SK-N-SH (cell line): ENCODE measurements at regions not wholly inside any gene's neighbourhood (a gene's known extent, or its start where the extent isn't known, plus 50 kb on each side); places are given as distances from the start of the nearest gene placed in this dataset.

ENCODE experiments used
- CTCF ChIA-PET: fragments of 300-600, 350-600 bp; formaldehyde crosslinking; extraction: SDS; loops from one replicate; lab custom pipeline; 2021; lab: Yijun Ruan, JAX
- POLR2A ChIA-PET: fragments of 350-600 bp; sonication (Branson Sonifier 250); formaldehyde crosslinking; extraction: SDS; loops from one replicate; lab custom pipeline; 2020; ENCODE audit warnings: antibody characterized with exemption, inconsistent platforms; lab: Yijun Ruan, JAX
- DNase-seq: peaks from one replicate; pipeline ENCODE4 v3.0.0; 2012
- H2AFZ ChIP-seq: fragments of 200-600 bp; sonication (generic); 2 replicates; pipeline ENCODE4 v1.8.1; 2016; ENCODE audit warnings: antibody characterized with exemption, mild to moderate bottlenecking, low read depth
- H3F3A ChIP-seq: fragments of 200-600 bp; sonication (generic); replicated peaks from 2 replicates; pipeline ENCODE3; 2016; ENCODE audit warnings: antibody characterized with exemption, mild to moderate bottlenecking; ENCODE audit not compliant: insufficient read depth
- H3K27ac ChIP-seq, 2 experiments: fragments of 200-500 bp in 1 of 2; fragments of 200-600 bp in 1 of 2; sonication (Bioruptor generic) in 1 of 2; sonication (generic), shearing (Covaris generic) in 1 of 2; 2 replicates each; pipeline versions ENCODE4 v1.5.1 to v1.6.1; 2014 to 2016; ENCODE audit warnings: low read depth in 2 of 2, inconsistent platforms in 1 of 2, low read length in 1 of 2, mild to moderate bottlenecking in 1 of 2, mixed read lengths in 1 of 2
- H3K27me3 ChIP-seq: fragments of 200-600 bp; sonication (generic), shearing (Covaris generic); 2 replicates; pipeline ENCODE4 v1.6.1; 2016; ENCODE audit warnings: mixed run types; ENCODE audit not compliant: insufficient read depth
- H3K36me3 ChIP-seq, 2 experiments: fragments of 200-500 bp in 1 of 2; fragments of 200-600 bp in 1 of 2; sonication (Bioruptor generic) in 1 of 2; sonication (generic) in 1 of 2; replicated peaks in 1 of 2; 2 replicates each; pipeline versions ENCODE3 to v1.5.1; 2014 to 2016; ENCODE audit warnings: low read length in 1 of 2, mild to moderate bottlenecking in 1 of 2; ENCODE audit not compliant: insufficient read depth in 2 of 2, control insufficient read depth in 1 of 2
- H3K4me1 ChIP-seq, 2 experiments: fragments of 200-500 bp in 1 of 2; fragments of 200-600 bp in 1 of 2; sonication (Bioruptor generic) in 1 of 2; sonication (generic), shearing (Covaris generic) in 1 of 2; 2 replicates each; pipeline versions ENCODE4 v1.5.1 to v1.6.1; 2014 to 2016; ENCODE audit warnings: low read depth in 1 of 2, low read length in 1 of 2, mixed run types in 1 of 2; ENCODE audit not compliant: insufficient read depth in 2 of 2, control insufficient read depth in 1 of 2
- H3K4me2 ChIP-seq: fragments of 200-600 bp; sonication (generic), shearing (Covaris generic); 2 replicates; pipeline ENCODE4 v1.6.1; 2017; ENCODE audit warnings: mixed run types
- H3K4me3 ChIP-seq, 2 experiments: fragments of 200-500 bp in 1 of 2; fragments of 200-600 bp in 1 of 2; sonication (Bioruptor generic) in 1 of 2; sonication (generic), shearing (Covaris generic) in 1 of 2; 2 replicates each; pipeline versions ENCODE4 v1.5.1 to v1.8.1; 2014 to 2016; ENCODE audit warnings: low read depth in 2 of 2, inconsistent platforms in 1 of 2, low read length in 1 of 2, mild to moderate bottlenecking in 1 of 2, mixed read lengths in 1 of 2, moderate library complexity in 1 of 2
- H3K79me2 ChIP-seq: fragments of 200-600 bp; sonication (generic); 2 replicates; pipeline ENCODE4 v1.8.1; 2017; ENCODE audit warnings: mild to moderate bottlenecking; ENCODE audit not compliant: insufficient read depth
- H3K9ac ChIP-seq: fragments of 200-600 bp; sonication (generic); 2 replicates; pipeline ENCODE4 v1.6.1; 2017; ENCODE audit warnings: mixed run types
- H3K9me2 ChIP-seq: fragments of 200-600 bp; sonication (generic); 2 replicates; pipeline ENCODE4 v1.6.1; 2017; ENCODE audit warnings: mixed run types
- H3K9me3 ChIP-seq: fragments of 200-600 bp; sonication (generic); 2 replicates; pipeline ENCODE4 v1.6.1; 2017; ENCODE audit warnings: mixed run types, mild to moderate bottlenecking, moderate library complexity
- H4K20me1 ChIP-seq: fragments of 200-600 bp; sonication (generic); 2 replicates; pipeline ENCODE4 v1.6.1; 2017; ENCODE audit warnings: mild to moderate bottlenecking, mixed run types; ENCODE audit not compliant: insufficient read depth
- ELF1 ChIP-seq: IDR thresholded peaks from 2 replicates; pipeline ENCODE4 v1.4.0; 2012
- EP300 ChIP-seq, 2 experiments: IDR thresholded peaks; 2 replicates each; pipeline versions ENCODE4 v1.4.0 to v1.6.1; 2012; ENCODE audit warnings: borderline replicate concordance in 1 of 2, low read depth in 1 of 2, low read length in 1 of 2
- GABPA ChIP-seq: IDR thresholded peaks from 2 replicates; pipeline ENCODE4 v1.4.0; 2012; ENCODE audit warnings: low read depth, mild to moderate bottlenecking
- GATA2 ChIP-seq: sonication (generic); formaldehyde crosslinking; IDR thresholded peaks from 2 replicates; pipeline ENCODE4 v1.5.0; 2020; ENCODE audit warnings: mild to moderate bottlenecking, missing genetic modification reagents
- JUND ChIP-seq: IDR thresholded peaks from 2 replicates; pipeline ENCODE4 v1.4.0; 2012
- MXI1 ChIP-seq: IDR thresholded peaks from 2 replicates; pipeline ENCODE4 v1.6.1; 2012; ENCODE audit warnings: mild to moderate bottlenecking, low read depth, low read length, improper control_type of control experiment
- NFIC ChIP-seq: IDR thresholded peaks from 2 replicates; pipeline ENCODE4 v1.4.0; 2012; ENCODE audit warnings: borderline replicate concordance
- RAD21 ChIP-seq: IDR thresholded peaks from 2 replicates; pipeline ENCODE4 v1.6.1; 2012; ENCODE audit warnings: mild to moderate bottlenecking, low read length
- RCOR1 ChIP-seq: fragments of 150-350 bp; IDR thresholded peaks from 2 replicates; pipeline ENCODE4 v1.6.1; 2017; ENCODE audit warnings: antibody characterized with exemption, low read length
- RFX5 ChIP-seq: IDR thresholded peaks from 2 replicates; pipeline ENCODE4 v1.6.1; 2012; ENCODE audit warnings: mild to moderate bottlenecking, improper control_type of control experiment, low read length
- RXRA ChIP-seq: IDR thresholded peaks from 2 replicates; pipeline ENCODE4 v1.4.0; 2012; ENCODE audit warnings: low read depth, mild to moderate bottlenecking, borderline replicate concordance
- SIN3A ChIP-seq: IDR thresholded peaks from 2 replicates; pipeline ENCODE4 v1.6.1; 2012; ENCODE audit warnings: low read depth, mild to moderate bottlenecking, low read length, moderate library complexity, borderline replicate concordance
- SMC3 ChIP-seq: IDR thresholded peaks from 2 replicates; pipeline ENCODE4 v1.6.1; 2012; ENCODE audit warnings: low read depth, low read length, improper control_type of control experiment
- TAF1 ChIP-seq: IDR thresholded peaks from 2 replicates; pipeline ENCODE4 v1.6.1; 2012; ENCODE audit warnings: low read depth, mild to moderate bottlenecking, low read length, moderate library complexity, borderline replicate concordance
- WGBS: methylation state at CpG from one replicate; pipeline ENCODE4 v1.1.6; 2017; ENCODE audit warnings: low lambda C conversion rate; 5-methylcytosine and 5-hydroxymethylcytosine counted together
- TF ChIP-seq, protein P1 (sequence below): fragments of 200-600 bp; sonication (generic); IDR thresholded peaks from 2 replicates; pipeline ENCODE4 v1.6.1; 2017; ENCODE audit warnings: antibody characterized with exemption, mild to moderate bottlenecking, moderate library complexity
- TF ChIP-seq, protein P2 (sequence below): IDR thresholded peaks from 2 replicates; pipeline ENCODE4; 2012
- TF ChIP-seq, protein P3 (sequence below): IDR thresholded peaks from 2 replicates; pipeline ENCODE4 v1.4.0; 2012; ENCODE audit warnings: low read depth, borderline replicate concordance
- TF ChIP-seq, protein P4 (sequence below): fragments of 150-350 bp; IDR thresholded peaks from 2 replicates; pipeline ENCODE4 v1.6.1; 2016; ENCODE audit warnings: mild to moderate bottlenecking, low read depth, low read length
- TF ChIP-seq, protein P5 (sequence below): fragments of 150-350 bp; IDR thresholded peaks from 2 replicates; pipeline ENCODE4 v1.6.1; 2017; ENCODE audit warnings: antibody characterized with exemption, low read length, low read depth, borderline replicate concordance

DNA sequence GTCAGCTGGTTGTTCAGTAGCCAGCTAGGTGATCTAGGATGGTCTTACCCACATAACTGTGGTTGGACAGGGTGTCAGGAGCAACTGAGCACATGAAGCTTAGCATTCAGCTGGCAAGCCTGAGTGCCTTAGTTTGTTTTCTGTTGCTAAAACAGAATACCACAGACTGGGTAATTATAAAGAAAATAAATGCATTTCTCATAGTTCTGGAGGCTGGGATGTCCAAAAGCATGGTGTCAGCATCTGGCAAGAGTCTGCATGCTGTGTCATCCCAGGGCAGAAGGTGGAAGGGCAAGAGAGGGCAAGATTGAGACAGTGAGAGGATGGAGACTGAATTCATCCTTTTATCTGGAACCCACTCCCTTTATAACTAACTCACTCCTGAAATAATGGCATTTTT is 921.5 kb downstream of the TLE4 start:
- ChIA-PET POLR2A (no interaction called here), CTCF (interaction anchor here (0.5 to 1.2 kb wide), 2 partner anchors 12 to 1757 kb away, joined by 4 to 5 read pairs; no protein-coding TSS in a partner anchor)
- Histone ChIP-seq H4K20me1 (no peaks in the 10 kb centered on the region), H3K9me3 (no peaks in the 10 kb centered on the region), H3K4me2 (no peak overlapping the region), H2AFZ (no peak overlapping the region), H3K79me2 (no peaks in the 10 kb centered on the region), H3K27ac (no peak overlapping the region), H3K36me3 (no peaks in the 10 kb centered on the region), H3K9me2 (no peaks in the 10 kb centered on the region), H3K27me3 (no peaks in the 10 kb centered on the region), H3K4me1 (no peaks in the 10 kb centered on the region), H3K4me3 (no peak overlapping the region), H3K9ac (no peak overlapping the region), H3F3A (no peaks in the 10 kb centered on the region)
- TF ChIP-seq RFX5, result no peak
- TF ChIP-seq EP300 (IDR thresholded peaks at IDR 0.05; ENCODE audit: borderline replicate concordance in 1 of 2, low read depth in 1 of 2, low read length in 1 of 2), result no peak
- TF ChIP-seq GABPA, result no peak
- TF ChIP-seq RAD21, result no peak
- TF ChIP-seq RCOR1, result no peak
- TF ChIP-seq ELF1, result no peak
- TF ChIP-seq, protein P1, sequence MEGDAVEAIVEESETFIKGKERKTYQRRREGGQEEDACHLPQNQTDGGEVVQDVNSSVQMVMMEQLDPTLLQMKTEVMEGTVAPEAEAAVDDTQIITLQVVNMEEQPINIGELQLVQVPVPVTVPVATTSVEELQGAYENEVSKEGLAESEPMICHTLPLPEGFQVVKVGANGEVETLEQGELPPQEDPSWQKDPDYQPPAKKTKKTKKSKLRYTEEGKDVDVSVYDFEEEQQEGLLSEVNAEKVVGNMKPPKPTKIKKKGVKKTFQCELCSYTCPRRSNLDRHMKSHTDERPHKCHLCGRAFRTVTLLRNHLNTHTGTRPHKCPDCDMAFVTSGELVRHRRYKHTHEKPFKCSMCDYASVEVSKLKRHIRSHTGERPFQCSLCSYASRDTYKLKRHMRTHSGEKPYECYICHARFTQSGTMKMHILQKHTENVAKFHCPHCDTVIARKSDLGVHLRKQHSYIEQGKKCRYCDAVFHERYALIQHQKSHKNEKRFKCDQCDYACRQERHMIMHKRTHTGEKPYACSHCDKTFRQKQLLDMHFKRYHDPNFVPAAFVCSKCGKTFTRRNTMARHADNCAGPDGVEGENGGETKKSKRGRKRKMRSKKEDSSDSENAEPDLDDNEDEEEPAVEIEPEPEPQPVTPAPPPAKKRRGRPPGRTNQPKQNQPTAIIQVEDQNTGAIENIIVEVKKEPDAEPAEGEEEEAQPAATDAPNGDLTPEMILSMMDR, result no peak
- DNase-seq, result no peak

DNA sequence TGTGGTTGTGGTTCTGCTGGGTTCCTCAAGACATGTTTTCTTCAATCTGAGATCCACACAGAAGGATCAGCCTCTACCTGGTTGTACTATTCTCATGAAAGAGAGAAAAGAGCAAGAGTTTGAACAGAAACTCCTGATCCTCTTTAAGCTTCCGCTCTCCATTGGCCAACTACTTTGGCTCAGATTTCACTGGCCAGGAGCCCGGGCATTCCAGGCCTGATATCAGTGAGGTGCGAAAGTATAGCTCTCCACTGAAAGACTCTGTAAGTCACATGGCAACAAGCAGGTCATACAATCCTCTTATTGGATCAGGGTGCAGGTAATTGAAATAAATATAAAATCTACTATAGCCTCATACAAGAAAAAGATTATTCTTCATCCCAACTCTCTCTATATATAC is 920.5 kb downstream of the TLE4 start:
- no peaks in the 10 kb centered on the region for H3K27me3 ChIP-seq
- no peaks in the 10 kb centered on the region for H4K20me1 ChIP-seq
- H3K9ac ChIP-seq, result no peak overlapping the region
- no peaks in the 10 kb centered on the region for H3K36me3 ChIP-seq
- TF ChIP-seq TAF1 (no peak), RFX5 (no peak), RXRA (no peak), NFIC (no peak), SMC3 (no peak), MXI1 (no peak), JUND (no peak), GATA2 (CRISPR knock-in tag) (no peak), SIN3A (no peak)
- TF ChIP-seq, protein P2, sequence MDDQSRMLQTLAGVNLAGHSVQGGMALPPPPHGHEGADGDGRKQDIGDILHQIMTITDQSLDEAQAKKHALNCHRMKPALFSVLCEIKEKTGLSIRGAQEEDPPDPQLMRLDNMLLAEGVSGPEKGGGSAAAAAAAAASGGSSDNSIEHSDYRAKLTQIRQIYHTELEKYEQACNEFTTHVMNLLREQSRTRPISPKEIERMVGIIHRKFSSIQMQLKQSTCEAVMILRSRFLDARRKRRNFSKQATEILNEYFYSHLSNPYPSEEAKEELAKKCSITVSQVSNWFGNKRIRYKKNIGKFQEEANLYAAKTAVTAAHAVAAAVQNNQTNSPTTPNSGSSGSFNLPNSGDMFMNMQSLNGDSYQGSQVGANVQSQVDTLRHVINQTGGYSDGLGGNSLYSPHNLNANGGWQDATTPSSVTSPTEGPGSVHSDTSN, result no peak
- TF ChIP-seq, protein P1, result no peak
- TF ChIP-seq, protein P3, sequence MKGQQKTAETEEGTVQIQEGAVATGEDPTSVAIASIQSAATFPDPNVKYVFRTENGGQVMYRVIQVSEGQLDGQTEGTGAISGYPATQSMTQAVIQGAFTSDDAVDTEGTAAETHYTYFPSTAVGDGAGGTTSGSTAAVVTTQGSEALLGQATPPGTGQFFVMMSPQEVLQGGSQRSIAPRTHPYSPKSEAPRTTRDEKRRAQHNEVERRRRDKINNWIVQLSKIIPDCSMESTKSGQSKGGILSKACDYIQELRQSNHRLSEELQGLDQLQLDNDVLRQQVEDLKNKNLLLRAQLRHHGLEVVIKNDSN, result no peak
- TF ChIP-seq, protein P4, sequence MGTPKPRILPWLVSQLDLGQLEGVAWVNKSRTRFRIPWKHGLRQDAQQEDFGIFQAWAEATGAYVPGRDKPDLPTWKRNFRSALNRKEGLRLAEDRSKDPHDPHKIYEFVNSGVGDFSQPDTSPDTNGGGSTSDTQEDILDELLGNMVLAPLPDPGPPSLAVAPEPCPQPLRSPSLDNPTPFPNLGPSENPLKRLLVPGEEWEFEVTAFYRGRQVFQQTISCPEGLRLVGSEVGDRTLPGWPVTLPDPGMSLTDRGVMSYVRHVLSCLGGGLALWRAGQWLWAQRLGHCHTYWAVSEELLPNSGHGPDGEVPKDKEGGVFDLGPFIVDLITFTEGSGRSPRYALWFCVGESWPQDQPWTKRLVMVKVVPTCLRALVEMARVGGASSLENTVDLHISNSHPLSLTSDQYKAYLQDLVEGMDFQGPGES, result no peak
- TF ChIP-seq, protein P5, sequence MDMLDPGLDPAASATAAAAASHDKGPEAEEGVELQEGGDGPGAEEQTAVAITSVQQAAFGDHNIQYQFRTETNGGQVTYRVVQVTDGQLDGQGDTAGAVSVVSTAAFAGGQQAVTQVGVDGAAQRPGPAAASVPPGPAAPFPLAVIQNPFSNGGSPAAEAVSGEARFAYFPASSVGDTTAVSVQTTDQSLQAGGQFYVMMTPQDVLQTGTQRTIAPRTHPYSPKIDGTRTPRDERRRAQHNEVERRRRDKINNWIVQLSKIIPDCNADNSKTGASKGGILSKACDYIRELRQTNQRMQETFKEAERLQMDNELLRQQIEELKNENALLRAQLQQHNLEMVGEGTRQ, result no peak
- H3F3A ChIP-seq, result no peaks in the 10 kb centered on the region
- no peaks in the 10 kb centered on the region for H3K79me2 ChIP-seq
- H3K9me2 ChIP-seq, result no peaks in the 10 kb centered on the region
- 25% methylated on average over 3 of the region's 3 CpGs for WGBS
- H3K4me3 ChIP-seq, result no peak overlapping the region
- no peak overlapping the region for H2AFZ ChIP-seq
- ChIA-PET POLR2A (no interaction called here), CTCF (no interaction called here)
- H3K4me1 ChIP-seq, result no peaks in the 10 kb centered on the region
- no peak for DNase-seq
- no peak overlapping the region for H3K27ac ChIP-seq
- no peaks in the 10 kb centered on the region for H3K9me3 ChIP-seq
- no peak overlapping the region for H3K4me2 ChIP-seq
